HEK293 (cell line): ENCODE measurements at regions not wholly inside any gene's neighbourhood (a gene's known extent, or its start where the extent isn't known, plus 50 kb on each side); places are given as distances from the start of the nearest gene placed in this dataset.

Source experiments
- ATF2 ChIP-seq: fragments of 450-650 bp; formaldehyde crosslinking; IDR thresholded peaks from 2 replicates; pipeline ENCODE4 v1.5.1; 2016; ENCODE audit warnings: missing biosample characterization, missing genetic modification characterization, low read depth
- BCL11A ChIP-seq: fragments of 450-650 bp; formaldehyde crosslinking; IDR thresholded peaks from 2 replicates; pipeline ENCODE4 v1.5.1; 2016; ENCODE audit warnings: low read depth, missing biosample characterization, missing genetic modification characterization
- CTCF ChIP-seq: fragments of 450-650 bp; formaldehyde crosslinking; IDR thresholded peaks from 2 replicates; pipeline ENCODE4 v1.5.1; 2016; ENCODE audit warnings: missing biosample characterization, missing genetic modification characterization
- GLIS1 ChIP-seq: fragments of 450-650 bp; formaldehyde crosslinking; IDR thresholded peaks from 2 replicates; pipeline ENCODE4 v1.5.1; 2016; ENCODE audit warnings: missing biosample characterization, missing genetic modification characterization
- IKZF3 ChIP-seq: fragments of 450-650 bp; IDR thresholded peaks from 2 replicates; pipeline ENCODE4 v1.5.0; 2018; ENCODE audit warnings: missing biosample characterization, mild to moderate bottlenecking, missing genetic modification characterization, moderate library complexity
- REST ChIP-seq: fragments of 450-650 bp; formaldehyde crosslinking; IDR thresholded peaks from 2 replicates; pipeline ENCODE4 v1.5.1; 2016; ENCODE audit warnings: missing biosample characterization, missing genetic modification characterization
- TCF7L2 ChIP-seq: IDR thresholded peaks from 2 replicates; pipeline ENCODE4 v1.6.1; 2011; ENCODE audit warnings: low read depth, mild to moderate bottlenecking, inconsistent platforms, low read length, moderate library complexity, borderline replicate concordance
- ZBTB1 ChIP-seq: fragments of 450-650 bp; formaldehyde crosslinking; IDR thresholded peaks from 2 replicates; pipeline ENCODE4 v1.5.1; 2016; ENCODE audit warnings: missing biosample characterization, missing genetic modification characterization
- ZBTB11 ChIP-seq: fragments of 450-650 bp; formaldehyde crosslinking; conservative IDR thresholded peaks from 2 replicates; pipeline ENCODE4 v1.5.1; 2016; ENCODE audit warnings: low read depth, missing biosample characterization, missing genetic modification characterization
- ZNF155 ChIP-seq: fragments of 450-650 bp; formaldehyde crosslinking; IDR thresholded peaks from 2 replicates; pipeline ENCODE4 v1.5.1; 2016; ENCODE audit warnings: missing biosample characterization, missing genetic modification characterization
- ZNF266 ChIP-seq: fragments of 450-650 bp; formaldehyde crosslinking; IDR thresholded peaks from 2 replicates; pipeline ENCODE4 v1.5.1; 2016; ENCODE audit warnings: missing biosample characterization, missing genetic modification characterization, low read depth
- ZNF398 ChIP-seq: fragments of 450-650 bp; formaldehyde crosslinking; IDR thresholded peaks from 2 replicates; pipeline ENCODE4 v1.5.1; 2017; ENCODE audit warnings: missing biosample characterization, missing genetic modification characterization
- ZNF530 ChIP-seq: fragments of 450-650 bp; formaldehyde crosslinking; IDR thresholded peaks from 2 replicates; pipeline ENCODE4 v1.5.1; 2016; ENCODE audit warnings: low read depth, missing biosample characterization, missing genetic modification characterization
- ZNF747 ChIP-seq: fragments of 450-650 bp; formaldehyde crosslinking; IDR thresholded peaks from 2 replicates; pipeline ENCODE4 v1.5.1; 2016; ENCODE audit warnings: missing biosample characterization, missing genetic modification characterization

GRCh38 chr4:34920032-34920431 lies 1324.3 kb downstream of the ARAP2 start:
- TF ChIP-seq ZBTB1 (tag by site-specific recombination) (no peak), ZBTB11 (tag by site-specific recombination) (no peak), ZNF747 (tag by site-specific recombination) (no peak), CTCF (no peak), REST (tag by site-specific recombination) (no peak), ZNF398 (tag by site-specific recombination) (no peak), GLIS1 (tag by site-specific recombination) (no peak), TCF7L2 (no peak), ATF2 (tag by site-specific recombination) (no peak), ZNF530 (tag by site-specific recombination) (no peak), ZNF155 (no peak), IKZF3 (tag by site-specific recombination) (no peak), BCL11A (tag by site-specific recombination) (no peak), ZNF266 (no peak)
